SIG-M5 treated with dmso at 0.1 percent for 504 hours (cell line): ENCODE measurements at regions not wholly inside any gene's neighbourhood (a gene's known extent, or its start where the extent isn't known, plus 50 kb on each side); places are given as distances from the start of the nearest gene placed in this dataset.
"Not testable (repeated sequence)": the region's sequence is repeated elsewhere in the genome, so short reads cannot be mapped to it uniquely, and the experiment has no call there.

Experiments
- DNase-seq: peaks from one replicate; lab custom pipeline; 2025; ENCODE audit not compliant: unreplicated experiment; lab: John Stamatoyannopoulos, UW

DNA sequence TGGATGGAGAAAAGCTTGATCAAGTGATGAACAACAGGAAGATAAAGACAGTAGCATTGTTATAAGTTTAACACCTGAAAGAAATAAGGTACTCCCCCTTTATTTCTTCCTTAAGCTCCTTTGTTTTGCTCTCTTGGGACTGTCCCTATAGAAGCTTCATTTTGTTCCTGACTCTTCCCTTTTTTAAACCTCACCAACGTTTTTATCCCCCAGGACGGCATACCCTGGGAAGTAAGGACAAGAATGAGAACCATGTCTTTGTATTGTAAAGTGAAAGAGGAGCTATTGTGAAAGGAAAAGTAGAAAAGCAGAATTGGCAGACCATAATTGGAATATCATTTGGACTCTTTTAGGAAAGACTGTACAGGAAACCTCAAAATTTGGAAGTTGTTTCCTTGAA is 1368.6 kb upstream of the C9orf72 start:
- DNase-seq, result no peak

DNA sequence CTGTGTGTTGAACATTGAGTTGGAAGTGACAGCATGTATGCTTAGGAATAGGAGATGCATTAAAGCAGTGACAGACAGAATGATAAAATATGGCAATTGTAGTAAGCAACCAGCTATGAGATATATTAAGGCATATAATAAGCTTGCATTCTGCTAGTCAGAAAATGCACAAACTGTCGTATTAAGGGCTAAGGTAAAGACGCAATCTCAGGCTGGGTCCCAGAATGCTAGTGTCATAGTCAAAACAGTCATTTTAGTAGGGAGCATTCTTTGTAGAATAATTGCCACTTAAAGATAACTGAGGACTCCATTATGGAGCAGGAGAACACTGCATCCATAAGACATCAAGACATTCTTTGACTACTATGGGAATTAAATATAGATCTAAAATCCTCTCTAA is 1369.7 kb upstream of the C9orf72 start:
- DNase-seq, result no peak

DNA sequence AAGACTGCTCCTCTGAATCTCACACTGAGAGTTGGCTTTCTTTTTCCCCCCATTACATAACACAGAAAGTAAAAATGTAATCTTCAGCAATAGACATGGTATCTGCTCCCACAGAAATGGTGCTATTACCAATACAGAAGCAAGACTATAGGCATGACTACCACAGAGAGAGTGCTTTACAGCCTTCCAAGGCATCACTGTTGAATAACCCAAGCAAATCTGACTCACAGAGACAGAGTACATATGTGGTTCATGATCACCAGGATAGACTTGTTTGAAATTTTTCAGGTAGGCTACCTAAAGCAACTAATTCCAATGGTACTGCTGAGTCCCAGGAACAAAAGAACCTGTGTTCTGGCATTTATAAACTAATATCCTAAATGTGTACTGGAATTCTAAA is 1373.4 kb upstream of the C9orf72 start:
- DNase-seq, result no peak

DNA sequence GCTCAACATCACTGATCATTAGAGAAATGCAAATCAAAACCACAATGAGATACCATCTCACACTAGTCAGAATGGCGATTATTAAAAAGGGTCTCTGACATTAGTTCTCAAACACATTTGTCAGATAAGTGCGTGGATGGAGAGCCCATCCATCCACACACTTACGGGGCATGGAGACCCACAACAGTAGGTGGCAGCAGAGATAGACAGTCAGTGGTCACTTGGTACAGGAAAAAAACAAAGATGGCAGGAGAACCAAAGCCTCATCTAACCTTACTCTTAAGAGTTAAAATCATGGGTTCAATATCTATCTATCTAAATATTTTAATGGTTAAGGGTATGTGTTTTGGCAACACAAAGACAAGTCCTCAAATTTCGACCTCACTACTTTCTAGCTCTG is 1378.7 kb upstream of the C9orf72 start:
- no peak for DNase-seq

GRCh38 chr9:28956116-28956880 is 1383.0 kb upstream of the C9orf72 start:
- no peak for DNase-seq

DNA sequence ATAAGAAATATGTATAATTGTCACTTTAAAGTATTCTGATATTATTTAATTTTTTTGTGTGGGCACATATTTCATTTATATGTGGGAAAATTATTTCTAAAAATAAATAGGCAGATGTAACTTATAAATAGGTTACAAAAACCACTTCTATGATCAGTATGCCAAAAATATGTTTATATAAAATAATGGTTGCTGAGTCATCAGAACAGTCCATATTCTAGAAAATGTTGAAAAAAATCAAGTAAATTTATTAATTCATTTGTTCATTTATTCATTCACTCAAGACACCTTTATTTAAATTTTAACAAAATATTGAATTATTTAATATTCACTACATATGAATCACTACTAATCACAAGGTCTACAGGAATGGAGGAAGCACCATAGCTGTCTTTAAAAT is 1387.3 kb upstream of the C9orf72 start:
- DNase-seq, result no peak

DNA sequence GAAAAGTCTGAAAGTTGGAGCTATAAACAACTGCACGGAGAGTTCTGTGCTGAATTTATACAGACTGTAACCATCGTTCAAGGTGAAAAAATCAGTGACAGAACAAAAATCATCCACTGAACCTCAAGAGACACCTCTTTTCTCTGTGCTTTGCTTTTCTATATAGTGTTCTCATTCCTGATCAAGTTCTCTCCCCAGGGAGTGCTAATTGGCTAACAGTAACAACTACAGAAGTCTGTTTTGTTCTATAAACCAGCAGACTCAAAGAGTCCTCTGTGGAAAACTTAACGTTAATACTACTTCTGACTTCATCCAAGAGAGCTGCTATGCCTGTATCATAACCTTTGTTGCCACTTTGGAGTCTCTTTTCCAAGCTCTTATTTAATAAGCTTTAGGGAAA is 1388.3 kb upstream of the C9orf72 start:
- DNase-seq, result no peak

GRCh38 chr9:28967226-28967625 is 1393.9 kb upstream of the C9orf72 start:
- DNase-seq, result no peak

- no peak for DNase-seq
Observed at GRCh38 chr9:28970241-28970654, 1397.0 kb upstream of the C9orf72 start.

DNA sequence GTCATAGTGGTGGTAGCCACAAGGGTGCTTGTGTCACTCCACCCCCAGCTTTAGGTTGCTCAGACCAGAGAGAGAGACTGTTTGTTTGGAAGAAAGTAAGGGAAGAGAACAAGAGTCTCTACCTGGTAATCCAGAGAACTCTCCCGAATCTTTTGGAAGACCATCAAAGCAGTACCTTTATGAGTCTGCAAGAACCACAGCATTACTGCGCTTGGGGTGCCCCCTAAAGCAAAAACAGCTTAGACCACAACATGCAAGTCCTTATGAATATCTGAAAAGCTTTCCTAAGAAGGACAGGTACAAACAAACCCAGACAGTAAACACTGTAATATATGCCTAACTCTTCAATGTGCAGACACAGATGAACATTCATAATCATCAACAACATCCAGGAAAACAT is 1398.6 kb upstream of the C9orf72 start:
- no peak for DNase-seq

GRCh38 chr9:28976250-28976649 is 1403.0 kb upstream of the C9orf72 start:
- DNase-seq, result no peak

GRCh38 chr9:28976684-28977083 is 1403.4 kb upstream of the C9orf72 start:
- DNase-seq, result no peak

DNA sequence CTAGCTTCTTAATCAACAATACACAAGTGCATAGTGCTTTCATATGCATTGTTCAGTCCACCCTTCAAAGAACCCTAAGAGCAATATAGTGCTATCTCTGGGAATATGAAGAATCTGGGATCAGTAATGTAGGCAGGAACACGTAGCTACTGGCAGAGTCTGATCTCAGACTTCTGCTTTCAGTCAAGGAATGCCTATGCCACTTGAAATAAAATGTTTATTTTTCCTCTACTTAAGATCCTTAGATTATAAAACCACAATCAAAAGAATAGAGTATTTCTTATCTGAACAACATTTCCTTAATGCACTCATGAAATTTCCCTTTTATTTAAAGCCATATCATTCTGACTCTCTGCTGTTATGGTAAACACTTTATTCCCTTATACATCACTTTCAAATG is 1407.8 kb upstream of the C9orf72 start:
- DNase-seq, result no peak

DNA sequence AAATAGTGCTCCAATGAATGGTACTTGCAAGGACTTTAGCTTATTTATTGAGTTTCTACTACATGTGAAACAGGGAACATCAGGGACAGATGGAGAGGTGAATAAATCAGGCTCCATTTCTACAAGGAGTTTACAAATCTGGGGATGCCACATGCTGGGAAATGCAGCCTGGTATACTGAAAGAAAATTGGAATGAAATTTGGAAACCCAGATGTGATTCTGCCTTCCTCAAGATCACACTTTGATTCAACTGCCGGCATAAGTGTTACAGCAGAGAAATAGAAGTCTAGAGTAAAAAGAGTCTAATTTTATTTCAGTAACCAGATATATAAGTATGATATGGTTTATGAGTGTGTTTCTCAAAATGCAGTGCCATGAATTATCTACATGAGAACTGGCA is 1408.4 kb upstream of the C9orf72 start:
- no peak for DNase-seq

DNA sequence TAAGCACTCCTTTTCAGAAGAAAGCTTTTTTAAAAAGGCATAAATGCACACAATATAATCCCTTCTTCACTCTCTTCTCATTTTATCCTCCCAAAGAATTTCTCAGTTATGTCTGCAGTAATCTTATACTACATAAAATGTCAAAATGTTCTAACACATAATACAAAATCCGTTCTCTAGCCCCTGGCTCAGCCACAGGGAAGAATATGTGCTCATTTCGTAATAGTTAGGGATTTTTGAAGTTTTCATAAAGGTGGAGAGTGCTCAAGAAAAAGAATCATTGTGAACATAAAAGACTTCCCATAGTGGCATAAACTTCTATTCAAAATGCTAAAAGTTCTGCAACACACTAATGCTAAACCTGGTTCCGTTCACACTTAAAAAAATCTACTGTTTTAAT is 1410.7 kb upstream of the C9orf72 start:
- no peak for DNase-seq

DNA sequence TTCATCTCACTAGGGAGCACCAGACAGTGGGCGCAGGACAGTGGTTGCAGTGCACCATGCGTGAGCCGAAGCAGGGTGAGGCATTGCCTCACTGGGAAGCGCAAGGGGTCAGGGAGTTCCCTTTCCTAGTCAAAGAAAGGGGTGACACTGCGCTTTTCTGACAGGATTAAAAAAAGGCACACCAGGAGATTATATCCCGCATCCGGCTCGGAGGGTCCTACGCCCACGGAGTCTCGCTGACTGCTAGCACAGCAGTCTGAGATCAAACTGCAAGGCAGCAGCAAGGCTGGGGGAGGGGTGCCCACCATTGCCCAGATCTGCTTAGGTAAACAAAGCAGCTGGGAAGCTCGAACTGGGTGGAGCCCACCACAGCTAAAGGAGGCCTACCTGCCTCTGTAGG is 1416.7 kb upstream of the C9orf72 start:
- not testable (repeated sequence) for DNase-seq

DNA sequence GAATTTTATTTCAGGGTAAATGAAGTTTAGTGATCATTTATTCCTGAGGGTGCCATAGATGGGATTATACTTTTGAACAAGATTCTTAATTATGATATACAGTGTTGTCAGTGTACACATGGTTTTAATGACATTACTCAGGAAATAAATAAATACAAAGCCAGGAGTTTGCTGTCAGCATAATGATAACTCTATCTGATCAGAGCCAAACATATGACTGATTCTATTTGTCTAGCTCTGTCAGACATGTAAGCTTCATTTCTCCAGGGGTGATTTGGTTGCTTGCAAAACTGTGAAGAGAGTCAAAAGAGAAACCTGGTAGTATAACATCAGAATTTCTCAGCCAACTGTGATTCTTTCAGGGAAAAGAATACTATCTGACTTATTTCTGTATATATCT is 1425.8 kb upstream of the C9orf72 start:
- DNase-seq, result no peak

GRCh38 chr9:28999806-29000205 is 1426.5 kb upstream of the C9orf72 start:
- no peak for DNase-seq

GRCh38 chr9:29001006-29001405 is 1427.7 kb upstream of the C9orf72 start:
- no peak for DNase-seq

DNA sequence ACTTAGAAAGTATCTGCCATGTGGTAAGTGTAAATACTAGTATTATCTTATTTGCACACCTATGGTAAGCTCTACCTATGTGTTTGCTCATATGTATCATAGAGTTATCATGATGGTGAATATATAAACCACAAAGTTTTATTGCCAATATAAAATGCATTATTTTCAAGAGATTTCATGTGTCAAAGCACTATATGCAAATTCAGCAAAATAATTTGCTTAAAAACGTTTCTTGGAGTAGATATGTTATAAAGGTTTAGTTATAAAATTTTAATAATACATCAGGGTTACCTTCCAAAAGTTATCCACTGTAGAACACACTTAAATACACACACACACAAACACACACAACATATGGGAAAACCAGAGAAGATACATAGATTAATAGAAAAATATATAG is 1431.7 kb upstream of the C9orf72 start:
- DNase-seq, result no peak

DNA sequence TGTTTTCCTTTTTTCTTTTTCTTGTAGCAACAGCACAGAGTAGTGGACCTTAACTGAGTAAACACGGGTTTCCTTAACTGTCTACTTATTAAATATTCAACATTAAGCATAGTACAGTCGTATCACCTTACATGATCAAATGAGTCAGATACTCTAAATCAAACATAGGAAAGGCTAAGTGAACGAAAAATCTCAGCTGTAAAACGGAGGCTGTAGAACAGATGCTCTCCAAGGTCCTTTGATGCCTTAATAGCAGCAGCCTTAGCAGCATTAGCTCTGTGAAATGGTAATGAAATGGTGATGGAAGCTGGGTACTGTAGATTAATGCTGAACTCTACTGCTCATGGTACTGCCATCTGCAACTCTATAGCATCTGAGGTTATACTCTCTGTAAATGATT is 1433.3 kb upstream of the C9orf72 start:
- DNase-seq, result no peak

GRCh38 chr9:29012911-29013310 is 1439.6 kb upstream of the C9orf72 start:
- DNase-seq, result no peak

- no peak for DNase-seq
Observed at GRCh38 chr9:29021632-29022031, 1448.4 kb upstream of the C9orf72 start.
